H54 (cell line): ENCODE measurements at regions not wholly inside any gene's neighbourhood (a gene's known extent, or its start where the extent isn't known, plus 50 kb on each side); places are given as distances from the start of the nearest gene placed in this dataset.
A peak's percentile ranks its signal among the peaks of the same experiment; 100 is the strongest.

Experiments
- DNase-seq: peaks from one replicate; pipeline ENCODE4 v3.0.0; 2011; ENCODE audit warnings: low spot score, mixed read lengths; ENCODE audit not compliant: insufficient read length
- FAIRE-seq: peaks from 3 replicates; lab custom pipeline; 2011; peaks lifted over from hg19 to GRCh38; lab: Jason Lieb, UNC
- POLR2A ChIP-seq: IDR thresholded peaks from 2 replicates; pipeline ENCODE4 v1.6.1; 2011; ENCODE audit warnings: low read depth, mild to moderate bottlenecking, low read length

DNA sequence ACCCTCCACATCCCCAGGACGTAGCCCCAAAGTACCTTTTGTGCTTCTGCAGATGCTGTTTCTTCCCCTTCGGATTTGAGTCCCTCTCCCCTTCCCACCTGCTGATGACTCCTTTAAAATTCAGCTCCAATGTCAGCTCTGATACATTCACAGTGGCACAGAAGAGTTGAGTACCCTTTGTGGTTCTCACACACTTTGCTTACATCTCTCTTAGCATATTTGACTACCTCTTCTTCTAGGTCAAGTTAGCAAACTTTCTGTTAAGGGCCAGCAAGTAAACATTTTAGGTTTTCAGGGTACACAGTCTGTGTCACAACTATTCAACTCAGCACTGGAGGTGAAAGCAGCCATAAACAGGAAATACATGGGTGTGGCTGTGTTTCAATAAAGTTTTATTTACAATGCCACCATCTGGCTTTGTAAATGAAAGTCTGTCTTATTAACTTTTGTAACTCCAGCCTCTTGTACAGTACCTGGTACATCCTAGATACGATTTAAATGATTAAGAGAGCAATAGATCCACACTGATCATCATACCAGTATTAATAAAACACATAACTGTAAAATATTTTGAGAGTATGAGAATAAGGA is 161.7 kb downstream of the SOX9 start:
- DNase-seq (no peak), FAIRE-seq (no peak)
- TF ChIP-seq POLR2A = no peak

DNA sequence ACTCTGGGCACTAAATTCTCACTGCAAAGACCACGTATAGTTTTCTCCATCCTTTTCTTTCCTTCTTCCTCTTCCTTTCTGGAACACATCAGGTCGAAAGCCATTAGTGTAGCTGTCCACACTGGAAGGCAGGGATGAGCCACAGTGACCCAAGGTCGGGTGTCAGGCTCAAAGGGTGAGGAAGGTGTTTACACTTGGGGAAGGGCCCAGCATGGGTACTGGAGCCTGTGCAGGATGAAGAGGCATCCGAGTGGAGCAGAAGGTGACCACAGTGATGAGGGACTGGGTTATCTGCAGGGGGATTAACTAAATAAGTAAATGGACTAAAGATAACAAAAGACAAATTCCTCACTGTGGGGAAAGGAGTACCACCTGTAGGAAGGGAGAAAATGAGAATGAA is 164.0 kb downstream of the SOX9 start:
- no peak for TF ChIP-seq POLR2A
- DNase-seq = no peak
- no peak for FAIRE-seq

DNA sequence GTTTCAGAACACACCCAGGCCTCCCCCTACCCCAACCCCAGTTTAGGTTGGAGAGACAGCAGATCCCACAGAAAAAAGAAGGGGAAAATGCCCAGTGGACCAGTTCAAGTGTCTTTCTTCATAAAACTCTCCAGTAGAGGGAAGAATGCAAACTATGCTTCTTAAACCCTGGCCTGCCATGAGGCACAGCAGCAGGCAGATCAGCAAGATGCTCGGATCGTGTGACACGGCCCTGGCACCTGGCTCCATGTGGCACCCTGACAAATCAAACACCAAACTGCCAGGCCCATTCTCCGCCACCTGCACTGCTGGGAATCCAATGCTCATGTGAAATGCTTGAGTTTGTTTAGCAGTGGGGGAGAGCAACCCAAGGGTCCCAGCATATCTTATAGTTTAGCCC is 166.8 kb downstream of the SOX9 start:
- no peak for TF ChIP-seq POLR2A
- FAIRE-seq = no peak

DNA sequence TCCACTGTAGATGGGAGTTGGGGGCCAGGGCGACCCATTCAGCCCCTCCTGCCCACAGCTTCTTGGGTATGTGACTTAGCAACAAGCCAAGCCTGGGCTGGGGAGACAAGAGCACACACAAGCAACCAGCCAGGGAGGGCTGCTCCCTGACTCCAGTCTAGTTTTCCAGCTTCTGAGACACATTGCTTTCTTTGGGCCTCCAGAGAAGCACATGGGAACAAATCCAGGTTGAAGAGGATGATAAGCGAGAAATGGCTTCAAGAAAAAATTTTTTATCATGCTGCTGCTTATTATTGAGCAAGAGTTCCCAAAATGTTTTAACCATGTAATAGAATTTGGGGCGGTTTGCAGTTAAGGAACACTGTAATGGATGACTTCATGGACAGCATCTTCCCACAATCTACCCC is 173.7 kb downstream of the SOX9 start:
- FAIRE-seq = no peak
- no peak for TF ChIP-seq POLR2A
- no peak for DNase-seq

More for the DNA sequence above, 166.8 kb downstream of the SOX9 start:
- no peak for DNase-seq

DNA sequence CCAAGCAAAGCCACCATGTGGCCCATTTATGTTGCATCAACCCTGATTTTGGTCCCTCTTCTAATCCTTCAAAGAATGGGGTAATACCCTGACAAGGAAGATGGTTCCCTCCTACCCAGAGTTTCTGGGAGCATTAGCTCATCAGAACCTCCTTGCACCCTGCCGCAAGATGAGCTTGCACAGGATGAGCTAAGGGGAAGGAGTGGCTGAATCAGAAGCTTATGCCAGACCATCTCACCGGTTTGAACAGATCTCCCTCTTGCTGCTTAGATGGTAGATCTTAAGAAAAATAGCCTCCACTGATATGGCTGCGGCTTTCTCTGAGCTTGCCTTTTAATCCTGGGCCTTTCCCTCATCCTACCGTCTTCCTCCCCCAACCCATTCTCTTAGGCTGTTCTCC is 175.1 kb downstream of the SOX9 start:
- DNase-seq (no peak), FAIRE-seq (no peak)
- no peak for TF ChIP-seq POLR2A

DNA sequence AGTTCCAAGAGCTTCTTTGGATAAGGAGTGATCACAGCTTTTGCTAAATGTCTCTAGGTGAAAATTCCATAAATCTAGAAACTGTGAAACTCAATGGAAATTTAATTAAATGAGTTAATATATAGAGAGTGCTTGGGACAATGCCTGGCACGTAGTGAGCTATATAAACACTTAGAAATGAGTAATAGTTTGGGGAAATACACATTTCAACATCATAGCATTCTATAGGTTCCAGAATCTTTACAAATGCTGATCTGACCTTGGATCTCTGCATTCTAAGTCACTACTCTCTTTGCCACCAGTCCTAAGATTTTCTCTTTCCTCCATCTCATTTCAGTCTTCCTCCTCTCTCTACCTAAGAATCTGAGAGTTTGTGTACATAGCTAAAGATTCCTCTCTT is 175.6 kb downstream of the SOX9 start:
- FAIRE-seq (no peak), DNase-seq (no peak)
- TF ChIP-seq POLR2A = no peak

DNA sequence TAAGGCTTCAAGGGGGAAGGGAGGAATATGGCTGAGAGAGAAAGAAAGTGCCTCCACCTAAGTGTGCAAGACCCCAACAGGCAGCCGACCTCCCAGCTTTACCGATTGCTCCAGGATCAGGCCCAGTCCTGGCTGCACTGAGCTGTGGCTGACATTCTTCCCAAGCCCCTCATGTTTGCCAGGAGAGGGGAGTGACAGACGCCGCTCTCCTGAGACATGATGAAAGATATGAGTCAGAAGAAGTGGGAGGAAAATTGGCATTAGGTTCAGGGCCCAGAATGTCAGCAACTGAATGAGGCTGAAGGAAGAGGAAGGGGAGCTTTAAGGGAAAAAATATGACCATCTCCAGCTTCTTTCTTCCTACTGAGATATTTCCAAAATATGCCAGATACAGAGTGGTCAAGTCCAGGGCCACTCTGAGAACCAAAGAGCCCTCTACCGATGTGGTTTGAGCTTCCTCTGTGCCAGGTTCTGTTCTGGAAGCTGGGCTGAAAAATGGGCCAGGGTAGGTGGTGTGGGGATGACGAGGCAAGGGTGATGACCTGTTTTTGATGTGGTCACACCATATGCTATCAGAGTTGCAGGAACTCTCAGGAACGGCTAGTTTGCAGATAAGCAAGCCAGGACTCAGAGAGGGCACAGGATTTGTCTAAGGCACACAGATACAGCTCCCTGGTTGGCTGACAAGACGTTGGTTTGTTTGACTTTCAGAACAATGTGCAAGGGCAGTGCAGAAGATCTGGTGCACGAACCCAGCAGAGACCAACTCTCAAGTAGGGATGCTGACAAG is 176.7 kb downstream of the SOX9 start:
- no peak for TF ChIP-seq POLR2A
- DNase-seq (peak; percentile 57), FAIRE-seq (no peak)

DNA sequence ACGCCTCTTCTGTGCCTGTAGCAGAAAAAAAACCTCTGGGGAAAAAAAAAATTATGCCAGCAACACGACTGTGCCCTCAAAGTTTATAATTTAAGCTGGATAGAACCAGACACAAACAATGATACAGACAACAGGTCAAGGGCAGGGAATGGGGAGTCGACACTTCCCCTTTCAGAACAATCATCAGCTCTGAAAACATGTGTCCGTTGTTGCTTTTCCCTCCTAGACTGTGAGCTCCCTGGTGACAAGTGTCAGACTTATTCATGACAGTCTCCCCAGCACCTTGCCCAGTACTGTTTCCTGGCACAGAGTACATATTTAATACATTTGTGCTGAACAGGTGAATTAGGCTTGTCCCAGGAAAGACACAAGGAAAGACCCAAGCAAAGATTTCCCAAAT is 178.3 kb downstream of the SOX9 start:
- TF ChIP-seq POLR2A = no peak
- FAIRE-seq (no peak), DNase-seq (no peak)

DNA sequence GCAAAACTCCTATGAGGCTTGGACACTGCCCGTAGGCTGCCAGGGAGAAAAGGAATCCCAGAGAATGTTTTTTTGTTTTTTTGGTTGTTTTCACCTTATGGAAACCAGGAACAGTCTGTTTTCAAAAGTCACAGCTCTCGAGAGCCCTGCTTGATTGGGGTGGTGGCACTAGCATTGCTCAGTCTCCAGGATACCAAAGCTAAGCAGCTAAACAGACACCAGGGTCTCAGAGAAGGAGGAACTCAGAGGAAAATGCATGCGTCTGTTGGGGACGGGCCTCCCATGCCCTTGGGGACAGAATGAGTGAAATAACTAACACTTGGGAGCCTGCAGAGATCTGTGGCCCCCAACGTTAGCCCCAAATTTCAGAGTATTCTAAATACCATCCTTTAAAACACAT is 178.8 kb downstream of the SOX9 start:
- DNase-seq (no peak), FAIRE-seq (no peak)
- no peak for TF ChIP-seq POLR2A

DNA sequence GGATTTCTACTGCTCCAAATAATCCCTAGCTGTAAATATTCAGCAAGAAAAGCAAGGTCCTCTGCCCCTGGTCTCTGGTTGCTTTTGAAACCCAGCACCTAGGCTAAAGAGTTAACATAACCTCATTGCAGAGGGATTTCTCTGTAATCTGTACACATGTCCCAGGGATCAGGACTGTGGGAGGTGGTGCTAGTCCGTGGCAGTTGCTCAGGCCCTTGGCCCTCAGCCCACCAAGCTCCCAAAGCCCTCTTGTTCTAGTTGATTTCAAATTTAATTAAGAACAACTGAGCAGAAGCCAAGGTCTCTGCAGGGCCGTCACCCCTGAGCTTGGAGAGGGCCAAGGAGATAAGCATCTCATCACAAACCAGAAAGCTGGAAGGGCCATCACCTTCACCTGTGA is 181.1 kb downstream of the SOX9 start:
- FAIRE-seq = no peak
- no peak for TF ChIP-seq POLR2A
- no peak for DNase-seq

DNA sequence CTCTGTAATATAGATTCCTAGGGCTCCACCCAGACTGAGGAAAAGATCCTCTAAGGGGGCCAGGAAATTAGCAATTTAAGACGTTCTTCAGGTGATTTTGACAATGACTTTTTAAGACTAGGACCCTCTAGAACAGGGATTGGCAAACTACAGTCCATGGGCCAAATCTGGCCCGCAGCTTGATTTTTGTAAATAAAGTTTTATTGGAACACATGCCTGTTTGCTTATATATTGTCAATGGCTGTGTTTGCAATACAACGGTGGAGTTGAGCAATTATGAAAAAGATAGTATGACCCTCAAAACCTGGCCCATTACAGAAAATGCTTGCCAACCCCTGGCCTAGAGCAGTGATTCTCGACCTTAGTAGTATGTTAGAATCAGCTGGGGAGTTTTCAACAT is 181.9 kb downstream of the SOX9 start:
- FAIRE-seq (no peak), DNase-seq (no peak)
- no peak for TF ChIP-seq POLR2A

DNA sequence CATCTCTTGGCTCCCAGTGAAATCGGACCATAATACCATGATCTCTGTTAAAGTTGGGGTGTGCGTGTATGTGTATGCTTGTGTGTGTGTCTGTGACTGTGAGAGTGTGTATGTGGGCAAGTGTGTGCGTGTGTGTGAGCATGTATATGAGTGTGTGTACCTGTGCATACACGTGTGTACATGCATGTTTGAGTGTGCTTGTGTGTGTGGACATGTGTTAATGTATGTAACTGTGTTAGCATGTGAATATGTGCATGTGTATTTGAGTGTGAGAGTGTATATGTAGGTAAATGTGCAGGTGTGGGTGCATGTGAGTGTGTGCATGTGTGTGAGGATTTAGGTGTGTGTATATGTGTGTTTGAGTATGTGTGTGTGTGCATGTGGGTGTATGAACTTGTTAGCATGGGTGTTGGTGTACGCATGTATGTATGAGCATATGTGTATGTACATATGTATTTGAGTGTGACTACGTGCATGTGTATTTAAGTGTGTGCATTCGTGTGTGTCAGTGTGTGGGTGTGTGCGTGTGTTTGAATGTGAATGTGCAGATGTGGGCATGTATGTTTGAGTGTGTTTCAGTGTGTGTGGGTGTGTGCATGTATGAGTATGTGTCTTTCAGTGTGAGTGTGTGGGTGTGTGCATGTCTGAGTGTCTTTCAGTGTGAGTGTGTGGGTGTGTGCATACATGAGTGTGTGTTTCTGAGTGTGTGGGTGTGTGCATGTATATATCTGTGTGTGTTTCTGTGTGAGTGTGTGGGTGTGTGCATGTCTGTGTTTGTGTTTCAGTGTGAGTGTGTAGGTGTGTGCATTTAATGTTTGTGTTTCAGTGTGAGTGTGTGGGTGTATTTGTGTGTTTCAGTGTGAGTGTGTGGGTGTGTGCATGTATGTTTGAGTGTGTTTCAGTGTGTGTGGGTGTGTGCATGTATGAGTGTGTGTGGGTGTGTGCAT is 183.2 kb downstream of the SOX9 start:
- FAIRE-seq = no peak
- no peak for TF ChIP-seq POLR2A
- no peak for DNase-seq

DNA sequence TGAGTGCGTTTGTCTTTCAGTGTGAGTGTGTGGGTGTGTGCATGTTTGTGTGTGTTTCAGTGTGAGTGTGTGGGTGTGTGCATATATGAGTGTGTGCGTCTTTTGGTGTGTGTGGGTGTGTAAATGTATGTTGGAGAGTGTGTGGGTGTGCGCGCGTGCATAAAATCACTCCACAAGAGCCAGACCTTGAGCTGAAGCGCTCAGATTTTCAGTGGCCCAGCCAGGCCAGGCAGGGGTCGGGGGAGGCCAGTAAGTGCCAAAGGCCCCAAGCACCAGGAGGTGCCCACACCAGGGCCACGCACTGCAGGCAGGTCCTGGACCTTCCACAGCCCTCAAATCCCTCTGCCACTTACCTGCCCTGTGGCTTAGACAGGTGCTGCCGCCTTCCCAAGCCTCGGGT is 184.0 kb downstream of the SOX9 start:
- FAIRE-seq (no peak), DNase-seq (no peak)
- TF ChIP-seq POLR2A = no peak

DNA sequence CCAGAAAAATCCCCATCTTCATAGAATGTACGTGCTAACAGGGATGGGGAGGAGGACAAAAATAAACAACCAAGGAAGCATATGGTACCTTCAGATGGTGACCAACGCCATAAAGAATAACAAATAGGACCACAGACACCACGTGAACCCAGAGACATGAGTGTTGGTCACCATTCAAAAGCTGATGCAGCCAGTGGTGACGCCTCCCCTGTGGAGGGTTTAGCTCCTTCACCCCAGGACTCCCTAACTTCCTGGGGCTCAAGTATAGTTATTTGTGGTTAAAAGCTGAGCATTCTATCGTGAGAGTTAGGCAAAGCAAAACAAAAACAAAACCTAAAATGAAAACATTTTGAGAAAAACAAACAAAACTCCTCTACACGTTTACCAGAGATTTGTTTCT is 184.7 kb downstream of the SOX9 start:
- no peak for FAIRE-seq
- no peak for DNase-seq
- TF ChIP-seq POLR2A = no peak
